ENCODE measurements at regions not wholly inside any gene's neighbourhood (a gene's known extent, or its start where the extent isn't known, plus 50 kb on each side); places are given as distances from the start of the nearest gene placed in this dataset.

DNA sequence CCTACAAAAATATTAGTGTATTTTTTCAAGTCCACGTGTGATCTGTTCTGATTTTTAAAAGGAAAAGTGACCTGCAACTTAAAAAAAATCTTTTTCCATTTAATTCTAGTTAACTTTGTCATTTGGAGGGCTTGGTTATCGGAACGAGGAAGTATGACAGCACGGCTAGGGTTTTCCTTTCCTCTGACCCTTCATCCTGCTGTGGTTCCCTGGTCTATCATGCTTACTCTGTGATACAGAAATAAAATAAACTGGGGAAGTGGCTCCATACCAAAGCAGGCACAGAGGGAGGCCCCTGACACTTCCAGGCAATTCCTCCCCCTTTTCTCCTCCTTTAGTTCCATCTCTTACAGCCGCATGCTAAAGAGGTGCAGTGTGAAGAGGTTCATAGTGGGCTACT is 491.3 kb downstream of the EDEM1 start:
- no peaks in the 10 kb centered on the region for H3K36me3 Mint-ChIP-seq (ENCODE audit: insufficient read depth)
- no peak overlapping the region for H3K4me3 Mint-ChIP-seq (ENCODE audit: low read depth)
- no peaks in the 10 kb centered on the region for H3K4me1 Mint-ChIP-seq (ENCODE audit: low read depth)
- DNase-seq (ENCODE audit: low spot score, unreplicated experiment): no peak
- H3K9me3 Mint-ChIP-seq (ENCODE audit: low read depth): no peaks in the 10 kb centered on the region
- no peak for TF ChIP-seq CTCF (IDR thresholded peaks at IDR 0.05; ENCODE audit: unreplicated experiment)
- H3K27me3 Mint-ChIP-seq: no peaks in the 10 kb centered on the region
- H3K27ac Mint-ChIP-seq: no peak overlapping the region

DNA sequence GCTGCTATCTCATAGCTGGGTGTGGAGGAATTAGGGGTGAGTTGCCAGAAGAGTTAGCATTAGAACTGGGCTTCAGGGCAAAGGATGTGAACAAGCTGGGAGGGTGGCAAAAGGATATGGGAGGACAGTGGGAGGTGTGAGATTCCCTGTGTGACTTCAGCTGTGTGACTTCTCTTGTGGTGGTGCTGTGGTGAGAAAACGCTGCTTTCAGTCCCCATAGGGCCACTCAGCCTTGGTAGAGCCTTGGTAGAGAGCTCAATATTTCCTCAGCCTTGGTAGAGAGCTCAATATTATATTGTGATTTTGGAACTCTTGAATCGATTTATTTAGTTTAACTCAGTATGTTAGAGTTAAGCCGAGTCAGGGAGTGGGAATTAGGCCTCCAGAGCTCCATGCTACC is 499.7 kb downstream of the EDEM1 start:
- Mint-ChIP-seq H3K27me3 (no peaks in the 10 kb centered on the region), H3K27ac (no peak overlapping the region), H3K36me3 (ENCODE audit: insufficient read depth) (peaks cover 1% of the 10 kb centered on the region), H3K4me1 (ENCODE audit: low read depth) (no peaks in the 10 kb centered on the region), H3K4me3 (ENCODE audit: low read depth) (no peak overlapping the region), H3K9me3 (ENCODE audit: low read depth) (peaks cover 12% of the 10 kb centered on the region)
- no peak for TF ChIP-seq CTCF (IDR thresholded peaks at IDR 0.05; ENCODE audit: unreplicated experiment)
- no peak for DNase-seq (ENCODE audit: low spot score, unreplicated experiment)

GRCh38 chr3:5690490-5690889 is 503.0 kb downstream of the EDEM1 start:
- DNase-seq (ENCODE audit: low spot score, unreplicated experiment): no peak

DNA sequence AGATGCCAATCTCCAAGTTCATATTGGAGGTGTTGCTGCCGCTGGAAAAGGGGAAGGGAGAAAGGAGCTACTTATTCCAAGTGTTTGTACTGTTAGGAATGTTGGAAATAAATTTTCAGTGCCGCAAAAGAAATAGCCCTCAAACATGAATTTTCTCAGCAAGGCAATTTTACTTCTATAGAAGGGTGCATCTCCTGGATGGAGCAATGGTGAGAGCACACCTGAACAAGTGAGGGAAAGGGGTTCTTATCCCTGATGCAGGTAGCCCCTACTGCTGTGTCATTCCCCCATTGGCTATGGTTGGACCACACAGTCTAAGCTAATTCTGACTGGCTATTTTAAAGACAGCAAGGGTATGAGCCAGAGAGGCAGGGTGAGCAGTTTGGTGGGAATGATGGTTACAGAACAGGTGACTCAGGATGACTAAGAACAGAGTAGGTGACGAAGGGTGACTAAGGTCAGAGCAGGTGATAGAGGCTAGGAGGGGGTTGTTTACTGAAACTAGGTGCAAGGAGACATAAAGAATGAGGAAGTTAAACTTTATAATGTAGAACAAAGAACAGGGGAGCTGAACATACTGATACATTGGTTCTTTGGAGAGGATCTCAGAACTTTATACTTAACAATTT is 503.5 kb downstream of the EDEM1 start:
- Mint-ChIP-seq H3K4me3 (ENCODE audit: low read depth) (no peak overlapping the region), H3K4me1 (ENCODE audit: low read depth) (no peaks in the 10 kb centered on the region), H3K9me3 (ENCODE audit: low read depth) (peaks cover 12% of the 10 kb centered on the region), H3K27ac (no peak overlapping the region), H3K36me3 (ENCODE audit: insufficient read depth) (peaks cover 1% of the 10 kb centered on the region), H3K27me3 (no peaks in the 10 kb centered on the region)
- TF ChIP-seq CTCF (IDR thresholded peaks at IDR 0.05; ENCODE audit: unreplicated experiment): no peak
- no peak for DNase-seq (ENCODE audit: low spot score, unreplicated experiment)

More at GRCh38 chr3:5690490-5690889, 503.0 kb downstream of the EDEM1 start:
- H3K4me1 Mint-ChIP-seq (ENCODE audit: low read depth): no peaks in the 10 kb centered on the region
- H3K36me3 Mint-ChIP-seq (ENCODE audit: insufficient read depth): peaks cover 1% of the 10 kb centered on the region
- no peak for TF ChIP-seq CTCF (IDR thresholded peaks at IDR 0.05; ENCODE audit: unreplicated experiment)
- H3K9me3 Mint-ChIP-seq (ENCODE audit: low read depth): peaks cover 12% of the 10 kb centered on the region
- no peak overlapping the region for H3K27ac Mint-ChIP-seq
- H3K27me3 Mint-ChIP-seq: no peaks in the 10 kb centered on the region
- H3K4me3 Mint-ChIP-seq (ENCODE audit: low read depth): no peak overlapping the region

- H3K4me1 Mint-ChIP-seq (ENCODE audit: low read depth): no peaks in the 10 kb centered on the region
- no peak overlapping the region for H3K27ac Mint-ChIP-seq
- DNase-seq (ENCODE audit: low spot score, unreplicated experiment): no peak
- H3K9me3 Mint-ChIP-seq (ENCODE audit: low read depth): peaks cover 12% of the 10 kb centered on the region
- H3K36me3 Mint-ChIP-seq (ENCODE audit: insufficient read depth): peaks cover 1% of the 10 kb centered on the region
- H3K4me3 Mint-ChIP-seq (ENCODE audit: low read depth): no peak overlapping the region
- TF ChIP-seq CTCF (IDR thresholded peaks at IDR 0.05; ENCODE audit: unreplicated experiment): no peak
- no peaks in the 10 kb centered on the region for H3K27me3 Mint-ChIP-seq
Observed at GRCh38 chr3:5692446-5692845, 504.9 kb downstream of the EDEM1 start.
